ENCODE measurements at regions not wholly inside any gene's neighbourhood (a gene's known extent, or its start where the extent isn't known, plus 50 kb on each side); places are given as distances from the start of the nearest gene placed in this dataset.

- ChIA-PET POLR2A (no interaction called here), CTCF (interaction anchor here (0.6 to 2.2 kb wide), 3 partner anchors 8 to 151 kb away, joined by 3 to 7 read pairs (median 3); no protein-coding TSS in a partner anchor)
- DNase-seq (ENCODE audit: extremely low spot score): no peak
- TF ChIP-seq CTCF (IDR thresholded peaks at IDR 0.05; ENCODE audit: control extremely low read depth, extremely low read depth, low read depth, missing control alignments): no peak
These were observed 480.9 kb upstream of the MARCKS start for GRCh38 chr6:113375950-113376846.

GRCh38 chr6:113376847-113377165 lies 480.3 kb upstream of the MARCKS start:
- no peak for DNase-seq (ENCODE audit: extremely low spot score)
- POLR2A ChIA-PET: no interaction called here
- TF ChIP-seq CTCF (IDR thresholded peaks at IDR 0.05; ENCODE audit: control extremely low read depth, extremely low read depth, low read depth, missing control alignments): no peak
- CTCF ChIA-PET: no interaction called here

- DNase-seq (ENCODE audit: extremely low spot score): no peak
- CTCF ChIA-PET: interaction anchor here (0.7 kb wide), 1 partner anchor 481 kb away, joined by 4 read pairs; no protein-coding TSS in a partner anchor
- TF ChIP-seq CTCF (IDR thresholded peaks at IDR 0.05; ENCODE audit: control extremely low read depth, extremely low read depth, low read depth, missing control alignments): no peak
- POLR2A ChIA-PET: no interaction called here
These were observed 479.7 kb upstream of the MARCKS start for GRCh38 chr6:113377362-113377942.

- CTCF ChIA-PET: no interaction called here
- DNase-seq (ENCODE audit: extremely low spot score): no peak
- no peak for TF ChIP-seq CTCF (IDR thresholded peaks at IDR 0.05; ENCODE audit: control extremely low read depth, extremely low read depth, low read depth, missing control alignments)
- POLR2A ChIA-PET: no interaction called here
These were observed 476.6 kb upstream of the MARCKS start for GRCh38 chr6:113380591-113380990.

- no peak for TF ChIP-seq CTCF (IDR thresholded peaks at IDR 0.05; ENCODE audit: control extremely low read depth, extremely low read depth, low read depth, missing control alignments)
- POLR2A ChIA-PET: no interaction called here
- CTCF ChIA-PET: no interaction called here
- no peak for DNase-seq (ENCODE audit: extremely low spot score)
These were observed 475.9 kb upstream of the MARCKS start for GRCh38 chr6:113381232-113381631.

GRCh38 chr6:113381959-113382358 lies 475.2 kb upstream of the MARCKS start:
- POLR2A ChIA-PET: no interaction called here
- peak; percentile 18 for DNase-seq (ENCODE audit: extremely low spot score)
- CTCF ChIA-PET: no interaction called here
- no peak for TF ChIP-seq CTCF (IDR thresholded peaks at IDR 0.05; ENCODE audit: control extremely low read depth, extremely low read depth, low read depth, missing control alignments)

Measured in GM10248 (cell line).